ENCODE measurements at regions not wholly inside any gene's neighbourhood (a gene's known extent, or its start where the extent isn't known, plus 50 kb on each side); places are given as distances from the start of the nearest gene placed in this dataset.

GRCh38 chr2:71785516-71785981, 332.2 kb downstream of the DYSF start:
- TF ChIP-seq CTCF (IDR thresholded peaks at IDR 0.05) (no peak), EZH2 (IDR thresholded peaks at IDR 0.05) (no peak)

Measured in neural progenitor cell (in vitro differentiated cells).